GM12892 (cell line): ENCODE measurements at regions not wholly inside any gene's neighbourhood (a gene's known extent, or its start where the extent isn't known, plus 50 kb on each side); places are given as distances from the start of the nearest gene placed in this dataset.

ENCODE experiments used
- POLR2A ChIP-seq: IDR thresholded peaks from 2 replicates; pipeline ENCODE4 v1.6.1; 2011; ENCODE audit warnings: low read depth, low read length, control low read depth
- POLR2AphosphoS5 ChIP-seq: IDR thresholded peaks from 2 replicates; pipeline ENCODE4 v1.6.1; 2011; ENCODE audit warnings: low read depth, low read length, control low read depth

DNA sequence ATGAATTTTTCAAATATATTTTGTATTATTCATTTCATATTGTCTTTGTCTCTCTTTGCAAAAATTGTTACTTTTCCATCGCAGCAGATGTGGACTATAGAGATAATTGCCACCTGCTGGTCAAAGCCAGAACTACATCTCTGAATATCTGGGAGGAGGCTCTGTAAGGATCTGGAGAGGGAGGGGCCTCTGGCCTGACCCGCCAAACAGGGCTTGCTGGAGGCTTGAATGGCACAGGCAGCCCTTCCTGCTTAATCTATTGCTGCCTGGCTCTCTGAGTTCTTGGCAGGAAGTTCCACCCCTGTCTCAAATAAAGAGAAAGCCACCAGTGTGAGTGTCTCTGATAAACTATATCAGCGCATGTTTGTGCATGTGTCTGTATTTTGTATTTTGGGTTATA, 132.4 kb downstream of the ZMAT1 start:
- TF ChIP-seq POLR2A (no peak), POLR2AphosphoS5 (no peak)
